GM12878 (cell line): ENCODE measurements at regions not wholly inside any gene's neighbourhood (a gene's known extent, or its start where the extent isn't known, plus 50 kb on each side); places are given as distances from the start of the nearest gene placed in this dataset.

Experiments used
- ATAC-seq: fragments of 200-7000 bp; cut with Tn5 transposase; 3 replicates; pipeline ENCODE4 v1.9.1; 2020; ENCODE audit warnings: mild to moderate bottlenecking, moderate library complexity
- BruUV-seq: library from RNA; stranded (reverse); fragments of 400-500 nt; replicated peaks from 2 replicates; lab custom pipeline; 2021; lab: Mats Ljungman, UMichigan
- CTCF ChIA-PET: fragments of 300-600 bp; sonication (Branson Sonifier 250); formaldehyde crosslinking; extraction: SDS; loops from one replicate; lab custom pipeline; 2021; ENCODE audit warnings: inconsistent platforms; lab: Yijun Ruan, JAX
- POLR2A ChIA-PET: fragments of 350-600 bp; formaldehyde crosslinking; extraction: SDS; loops from one replicate; lab custom pipeline; 2021; ENCODE audit warnings: inconsistent platforms; lab: Charles Lee
- RAD21 ChIA-PET: fragments of 300-600 bp; sonication (Branson Sonifier 250); formaldehyde crosslinking; loops from one replicate; lab custom pipeline; 2023; ENCODE audit warnings: antibody characterized with exemption; ENCODE audit not compliant: unreplicated experiment; lab: Charles Lee
- SMC1A ChIA-PET: fragments of 300-600 bp; sonication (Branson Sonifier 250); formaldehyde crosslinking; loops from one replicate; lab custom pipeline; 2023; ENCODE audit not compliant: unreplicated experiment, uncharacterized antibody; lab: Charles Lee
- DNase-seq: peaks from one replicate; pipeline ENCODE4 v3.0.0-alpha.2; 2011; ENCODE audit warnings: low read depth, low spot score
- FAIRE-seq: peaks from 3 replicates; lab custom pipeline; 2011; peaks lifted over from hg19 to GRCh38; lab: Jason Lieb, UNC
- H2AFZ ChIP-seq: 2 replicates; pipeline ENCODE4 v1.6.0; 2011; ENCODE audit warnings: low read depth, low read length, control low read depth; ENCODE audit not compliant: control insufficient read depth
- H3K27ac ChIP-seq: 2 replicates; pipeline ENCODE4 v1.5.1; 2011; ENCODE audit warnings: control low read depth; ENCODE audit not compliant: control insufficient read depth, insufficient read depth
- H3K27me3 ChIP-seq, 2 experiments: replicated peaks in 1 of 2; 2 replicates each; pipeline versions ENCODE4 v1.6.0 to v1.6.1; 2011; ENCODE audit warnings: low read length in 1 of 2; ENCODE audit not compliant: control insufficient read depth in 2 of 2, insufficient read depth in 2 of 2
- H3K36me3 ChIP-seq, 2 experiments: 2 replicates each; pipeline ENCODE4 v1.5.1; 2011; ENCODE audit warnings: low read length in 1 of 2; ENCODE audit not compliant: control insufficient read depth in 2 of 2, insufficient read depth in 2 of 2
- H3K4me1 ChIP-seq: 2 replicates; pipeline ENCODE4 v1.6.1; 2011; ENCODE audit warnings: mild to moderate bottlenecking, low read length, moderate library complexity, mixed read lengths; ENCODE audit not compliant: control insufficient read depth, insufficient read depth
- H3K4me2 ChIP-seq: 2 replicates; pipeline ENCODE4 v1.6.0; 2011; ENCODE audit warnings: control low read depth; ENCODE audit not compliant: control insufficient read depth, insufficient read depth
- H3K4me3 ChIP-seq: fragments of 200-600 bp; sonication (generic); 2 replicates; pipeline ENCODE4 v1.5.1; 2016
- H3K79me2 ChIP-seq: 2 replicates; pipeline ENCODE4 v1.6.0; 2011; ENCODE audit warnings: low read length; ENCODE audit not compliant: control insufficient read depth, insufficient read depth
- H3K9ac ChIP-seq: 2 replicates; pipeline ENCODE4 v1.8.0; 2011; ENCODE audit warnings: low read length, control low read depth, mixed read lengths; ENCODE audit not compliant: control insufficient read depth, insufficient read depth
- H3K9me3 ChIP-seq: replicated peaks from 3 replicates; pipeline ENCODE4 v1.5.1; 2011; ENCODE audit warnings: mild to moderate bottlenecking, low read length; ENCODE audit not compliant: control insufficient read depth, insufficient read depth
- H4K20me1 ChIP-seq: 2 replicates; pipeline ENCODE4 v1.6.0; 2011; ENCODE audit not compliant: control insufficient read depth, insufficient read depth
- HSF1 ChIP-seq: fragments of 150-350 bp; IDR thresholded peaks from 2 replicates; pipeline ENCODE4 v1.6.1; 2014; ENCODE audit warnings: mild to moderate bottlenecking, low read depth, low read length
- RBBP5 ChIP-seq: fragments of 200-600 bp; sonication (generic); conservative IDR thresholded peaks from 2 replicates; pipeline ENCODE4 v1.6.1; 2016
- STAT3 ChIP-seq: IDR thresholded peaks from 2 replicates; pipeline ENCODE4 v1.6.1; 2011; ENCODE audit warnings: low read depth, low read length, improper control_type of control experiment
- SUZ12 ChIP-seq: fragments of 200-600 bp; sonication (generic); IDR thresholded peaks from one replicate; pipeline ENCODE4 v1.6.1; 2018; ENCODE audit warnings: antibody characterized with exemption, mild to moderate bottlenecking; ENCODE audit not compliant: unreplicated experiment
- WGBS: methylation state at CpG from one replicate; pipeline ENCODE4 v1.1.6; 2016; ENCODE audit warnings: low lambda C conversion rate; ENCODE audit not compliant: insufficient replicate concordance, insufficient coverage; ENCODE audit errors: missing lambda C conversion rate; 5-methylcytosine and 5-hydroxymethylcytosine counted together
- in situ Hi-C: fragments of 300-500 bp; cut with MboI; formaldehyde crosslinking; loops from 9 replicates; pipeline ENCODE4 v1.14.3; 2018; ENCODE audit warnings: mixed read lengths
- intact Hi-C: fragments of 100-400 bp; cut with micrococcal nuclease; formaldehyde crosslinking; loops from one replicate; pipeline ENCODE4 v1.14.2; 2022; ENCODE audit not compliant: unreplicated experiment
- TF ChIP-seq, protein P1 (sequence below): fragments of 450-650 bp; IDR thresholded peaks from 2 replicates; pipeline ENCODE4 v1.6.1; 2017; ENCODE audit warnings: mild to moderate bottlenecking, low read depth, inconsistent platforms; ENCODE audit not compliant: poor library complexity, severe bottlenecking
- TF ChIP-seq, protein P2 (sequence below): fragments of 450-650 bp; IDR thresholded peaks from 2 replicates; pipeline ENCODE4 v1.6.1; 2016; ENCODE audit warnings: mild to moderate bottlenecking

- H3K27me3 ChIP-seq, result no peaks in the 10 kb centered on the region
- FAIRE-seq (no peak), ATAC-seq (no peak), DNase-seq (no peak)
- RAD21 ChIA-PET, result interaction anchor here (1.3 kb wide), 1 partner anchor 8 kb away, joined by 3 read pairs; no protein-coding TSS in a partner anchor
- no peaks in the 10 kb centered on the region for H4K20me1 ChIP-seq
- WGBS, result 69% methylated on average over 5 of the region's 5 CpGs
- no peak overlapping the region for H2AFZ ChIP-seq
- CTCF ChIA-PET, result interaction anchor here (0.6 to 0.9 kb wide), 4 partner anchors 34 to 188 kb away, joined by 3 read pairs; no protein-coding TSS in a partner anchor
- no peaks in the 10 kb centered on the region for H3K79me2 ChIP-seq
- no peaks in the 10 kb centered on the region for H3K36me3 ChIP-seq
- no peak overlapping the region for H3K9ac ChIP-seq
- H3K4me3 ChIP-seq, result no peak overlapping the region
- BruUV-seq, result no TSS peak
- peaks cover 21% of the 10 kb centered on the region for H3K4me1 ChIP-seq
- POLR2A ChIA-PET, result interaction anchor here (1.3 kb wide), 1 partner anchor 9 kb away, joined by 5 read pairs; no protein-coding TSS in a partner anchor
- H3K9me3 ChIP-seq, result no peaks in the 10 kb centered on the region
- in situ Hi-C loops, result no loop called here
- H3K27ac ChIP-seq, result no peak overlapping the region
- SMC1A ChIA-PET, result interaction anchor here (1.3 to 7.3 kb wide), 4 partner anchors 9 to 113 kb away, joined by 3 to 61 read pairs (median 6); no protein-coding TSS in a partner anchor
- H3K4me2 ChIP-seq, result no peak overlapping the region
- TF ChIP-seq, protein P1, sequence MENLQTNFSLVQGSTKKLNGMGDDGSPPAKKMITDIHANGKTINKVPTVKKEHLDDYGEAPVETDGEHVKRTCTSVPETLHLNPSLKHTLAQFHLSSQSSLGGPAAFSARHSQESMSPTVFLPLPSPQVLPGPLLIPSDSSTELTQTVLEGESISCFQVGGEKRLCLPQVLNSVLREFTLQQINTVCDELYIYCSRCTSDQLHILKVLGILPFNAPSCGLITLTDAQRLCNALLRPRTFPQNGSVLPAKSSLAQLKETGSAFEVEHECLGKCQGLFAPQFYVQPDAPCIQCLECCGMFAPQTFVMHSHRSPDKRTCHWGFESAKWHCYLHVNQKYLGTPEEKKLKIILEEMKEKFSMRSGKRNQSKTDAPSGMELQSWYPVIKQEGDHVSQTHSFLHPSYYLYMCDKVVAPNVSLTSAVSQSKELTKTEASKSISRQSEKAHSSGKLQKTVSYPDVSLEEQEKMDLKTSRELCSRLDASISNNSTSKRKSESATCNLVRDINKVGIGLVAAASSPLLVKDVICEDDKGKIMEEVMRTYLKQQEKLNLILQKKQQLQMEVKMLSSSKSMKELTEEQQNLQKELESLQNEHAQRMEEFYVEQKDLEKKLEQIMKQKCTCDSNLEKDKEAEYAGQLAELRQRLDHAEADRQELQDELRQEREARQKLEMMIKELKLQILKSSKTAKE, result no peak
- TF ChIP-seq RBBP5 (no peak), STAT3 (no peak), SUZ12 (no peak), HSF1 (no peak)
- TF ChIP-seq, protein P2, sequence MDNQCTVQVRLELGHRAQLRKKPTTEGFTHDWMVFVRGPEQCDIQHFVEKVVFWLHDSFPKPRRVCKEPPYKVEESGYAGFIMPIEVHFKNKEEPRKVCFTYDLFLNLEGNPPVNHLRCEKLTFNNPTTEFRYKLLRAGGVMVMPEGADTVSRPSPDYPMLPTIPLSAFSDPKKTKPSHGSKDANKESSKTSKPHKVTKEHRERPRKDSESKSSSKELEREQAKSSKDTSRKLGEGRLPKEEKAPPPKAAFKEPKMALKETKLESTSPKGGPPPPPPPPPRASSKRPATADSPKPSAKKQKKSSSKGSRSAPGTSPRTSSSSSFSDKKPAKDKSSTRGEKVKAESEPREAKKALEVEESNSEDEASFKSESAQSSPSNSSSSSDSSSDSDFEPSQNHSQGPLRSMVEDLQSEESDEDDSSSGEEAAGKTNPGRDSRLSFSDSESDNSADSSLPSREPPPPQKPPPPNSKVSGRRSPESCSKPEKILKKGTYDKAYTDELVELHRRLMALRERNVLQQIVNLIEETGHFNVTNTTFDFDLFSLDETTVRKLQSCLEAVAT, result no peak
- intact Hi-C loops, result loop anchor here (5.0 to 10.0 kb wide), 2 partner anchors 247 to 265 kb away; partner anchors contain the start of genes FGGY and JUN
Observed at GRCh38 chr1:59029411-59030167, 245.7 kb upstream of the JUN start.
